Osteoblast (primary cell): ENCODE measurements at regions not wholly inside any gene's neighbourhood (a gene's known extent, or its start where the extent isn't known, plus 50 kb on each side); places are given as distances from the start of the nearest gene placed in this dataset.

Source experiments
- DNase-seq: peaks from one replicate; pipeline ENCODE4 v3.0.0; 2011; ENCODE audit warnings: low spot score, mixed read lengths; ENCODE audit not compliant: insufficient read length; ENCODE audit errors: missing footprints
- H2AFZ ChIP-seq: 2 replicates; pipeline ENCODE4 v1.6.0; 2011; ENCODE audit warnings: mild to moderate bottlenecking, low read length
- H3K27ac ChIP-seq: 2 replicates; pipeline ENCODE4 v1.5.1; 2011; ENCODE audit warnings: mild to moderate bottlenecking, low read depth, low read length, moderate library complexity
- H3K27me3 ChIP-seq: 2 replicates; pipeline ENCODE4 v1.6.0; 2012; ENCODE audit warnings: mild to moderate bottlenecking, control low read depth, inconsistent platforms, low read length, moderate library complexity; ENCODE audit not compliant: insufficient read depth
- H3K36me3 ChIP-seq: 2 replicates; pipeline ENCODE4 v1.5.1; 2011; ENCODE audit warnings: mild to moderate bottlenecking, low read length, control low read depth, moderate library complexity; ENCODE audit not compliant: insufficient read depth
- H3K4me1 ChIP-seq: 2 replicates; pipeline ENCODE4 v1.5.1; 2011; ENCODE audit warnings: mild to moderate bottlenecking, low read length, control low read depth, moderate library complexity; ENCODE audit not compliant: insufficient read depth
- H3K4me2 ChIP-seq: 2 replicates; pipeline ENCODE4 v1.6.0; 2011; ENCODE audit warnings: mild to moderate bottlenecking, low read length; ENCODE audit not compliant: insufficient read depth
- H3K4me3 ChIP-seq: fragments of 200-600 bp; sonication (generic); 3 replicates; pipeline ENCODE4 v1.5.1; 2012; ENCODE audit warnings: mild to moderate bottlenecking, low read length, inconsistent platforms; ENCODE audit not compliant: insufficient read depth
- H3K79me2 ChIP-seq: 2 replicates; pipeline ENCODE4 v1.6.0; 2012; ENCODE audit warnings: mild to moderate bottlenecking, low read length, control low read depth, inconsistent platforms; ENCODE audit not compliant: insufficient read depth
- H3K9me3 ChIP-seq: 2 replicates; pipeline ENCODE4 v1.5.1; 2011; ENCODE audit warnings: low read depth, low read length, control low read depth
- H4K20me1 ChIP-seq: 2 replicates; pipeline ENCODE4 v1.6.0; 2012; ENCODE audit warnings: mild to moderate bottlenecking, low read length, control low read depth; ENCODE audit not compliant: insufficient read depth
- CTCF ChIP-seq: IDR thresholded peaks from 2 replicates; pipeline ENCODE4 v1.5.1; 2011; ENCODE audit warnings: mild to moderate bottlenecking, low read depth, low read length, moderate library complexity; ENCODE audit errors: extremely low read depth

GRCh38 chr14:45698462-45699134 is 445.6 kb upstream of the MIS18BP1 start:
- Histone ChIP-seq H4K20me1 (no peaks in the 10 kb centered on the region), H3K79me2 (no peaks in the 10 kb centered on the region), H3K27me3 (no peaks in the 10 kb centered on the region), H2AFZ (no peak overlapping the region), H3K4me2 (no peak overlapping the region), H3K9me3 (peaks cover 3% of the 10 kb centered on the region), H3K36me3 (no peaks in the 10 kb centered on the region), H3K4me1 (no peaks in the 10 kb centered on the region), H3K27ac (no peak overlapping the region), H3K4me3 (no peak overlapping the region)
- no peak for DNase-seq
- TF ChIP-seq CTCF, result no peak

- no peak for TF ChIP-seq CTCF
- Histone ChIP-seq H4K20me1 (no peaks in the 10 kb centered on the region), H3K4me3 (no peak overlapping the region), H2AFZ (no peak overlapping the region), H3K4me1 (no peaks in the 10 kb centered on the region), H3K36me3 (no peaks in the 10 kb centered on the region), H3K27ac (no peak overlapping the region), H3K9me3 (peaks cover 3% of the 10 kb centered on the region), H3K79me2 (no peaks in the 10 kb centered on the region), H3K27me3 (no peaks in the 10 kb centered on the region), H3K4me2 (no peak overlapping the region)
- no peak for DNase-seq
Observed at GRCh38 chr14:45686771-45687170, 433.8 kb upstream of the MIS18BP1 start.

- Histone ChIP-seq H3K4me2 (peak overlapping the region; percentile 48), H4K20me1 (no peaks in the 10 kb centered on the region), H3K27me3 (no peaks in the 10 kb centered on the region), H3K4me1 (peaks cover 18% of the 10 kb centered on the region), H3K27ac (no peak overlapping the region), H3K4me3 (no peak overlapping the region), H2AFZ (no peak overlapping the region), H3K9me3 (peaks cover 3% of the 10 kb centered on the region), H3K36me3 (no peaks in the 10 kb centered on the region), H3K79me2 (no peaks in the 10 kb centered on the region)
- TF ChIP-seq CTCF, result no peak
- DNase-seq, result no peak
Observed at GRCh38 chr14:45680531-45680930, 427.5 kb upstream of the MIS18BP1 start.

GRCh38 chr14:45679853-45680252 is 426.9 kb upstream of the MIS18BP1 start:
- Histone ChIP-seq H3K27me3 (no peaks in the 10 kb centered on the region), H3K4me2 (peak overlapping the region; percentile 48), H3K27ac (no peak overlapping the region)

More at GRCh38 chr14:45679853-45680252, 426.9 kb upstream of the MIS18BP1 start:
- H3K4me1 ChIP-seq, result peaks cover 18% of the 10 kb centered on the region
- H2AFZ ChIP-seq, result no peak overlapping the region
- H4K20me1 ChIP-seq, result no peaks in the 10 kb centered on the region
- H3K9me3 ChIP-seq, result peaks cover 3% of the 10 kb centered on the region
- DNase-seq, result peak; percentile 10
- TF ChIP-seq CTCF, result no peak
- H3K4me3 ChIP-seq, result no peak overlapping the region
- no peaks in the 10 kb centered on the region for H3K79me2 ChIP-seq
- H3K36me3 ChIP-seq, result no peaks in the 10 kb centered on the region
